Brain microvascular endothelial cell (primary cell): ENCODE measurements at regions not wholly inside any gene's neighbourhood (a gene's known extent, or its start where the extent isn't known, plus 50 kb on each side); places are given as distances from the start of the nearest gene placed in this dataset.

Experiments
- DNase-seq: peaks from one replicate; pipeline ENCODE4 v3.0.0-alpha.2; 2020
- H3K27ac ChIP-seq: fragments of 250-450 bp; sonication (Bioruptor Pico); 2 replicates; pipeline ENCODE4 v1.5.1; 2020; ENCODE audit warnings: mild to moderate bottlenecking, moderate library complexity
- H3K27me3 ChIP-seq: fragments of 250-450 bp; sonication (Bioruptor Pico); replicated peaks from 2 replicates; pipeline ENCODE4 v1.5.1; 2020; ENCODE audit warnings: mild to moderate bottlenecking
- H3K36me3 ChIP-seq: fragments of 250-450 bp; sonication (Bioruptor Pico); replicated peaks from 2 replicates; pipeline ENCODE4 v1.5.1; 2020; ENCODE audit warnings: mild to moderate bottlenecking
- H3K4me3 ChIP-seq: 2 replicates; pipeline ENCODE4 v1.5.1; 2011; ENCODE audit warnings: low read depth, mild to moderate bottlenecking, control low read depth, low read length, moderate library complexity
- CTCF ChIP-seq: IDR thresholded peaks from 2 replicates; pipeline ENCODE4 v1.5.1; 2011; ENCODE audit warnings: low read depth, mild to moderate bottlenecking, moderate library complexity, low read length, control low read depth, inconsistent platforms; ENCODE audit errors: missing control alignments
- in situ Hi-C: cut with HindIII; loops from 2 replicates; pipeline ENCODE4 v1.10.0; 2017; ENCODE audit warnings: low sequenced_read_pairs, low pct_ligation_motif_present

- H3K27ac ChIP-seq, result no peak overlapping the region
- DNase-seq, result no peak
Observed at GRCh38 chr20:53871541-53871940, 198.9 kb downstream of the BCAS1 start.

GRCh38 chr20:53870426-53871315, 199.7 kb downstream of the BCAS1 start:
- in situ Hi-C loops, result no loop called here
- Histone ChIP-seq H3K36me3 (no peaks in the 10 kb centered on the region), H3K4me3 (no peak overlapping the region), H3K27me3 (no peaks in the 10 kb centered on the region), H3K27ac (no peak overlapping the region)
- DNase-seq, result no peak
- TF ChIP-seq CTCF, result no peak

More at GRCh38 chr20:53871541-53871940, 198.9 kb downstream of the BCAS1 start:
- no peak overlapping the region for H3K4me3 ChIP-seq
- in situ Hi-C loops, result no loop called here
- no peaks in the 10 kb centered on the region for H3K27me3 ChIP-seq
- TF ChIP-seq CTCF, result no peak
- no peaks in the 10 kb centered on the region for H3K36me3 ChIP-seq

DNA sequence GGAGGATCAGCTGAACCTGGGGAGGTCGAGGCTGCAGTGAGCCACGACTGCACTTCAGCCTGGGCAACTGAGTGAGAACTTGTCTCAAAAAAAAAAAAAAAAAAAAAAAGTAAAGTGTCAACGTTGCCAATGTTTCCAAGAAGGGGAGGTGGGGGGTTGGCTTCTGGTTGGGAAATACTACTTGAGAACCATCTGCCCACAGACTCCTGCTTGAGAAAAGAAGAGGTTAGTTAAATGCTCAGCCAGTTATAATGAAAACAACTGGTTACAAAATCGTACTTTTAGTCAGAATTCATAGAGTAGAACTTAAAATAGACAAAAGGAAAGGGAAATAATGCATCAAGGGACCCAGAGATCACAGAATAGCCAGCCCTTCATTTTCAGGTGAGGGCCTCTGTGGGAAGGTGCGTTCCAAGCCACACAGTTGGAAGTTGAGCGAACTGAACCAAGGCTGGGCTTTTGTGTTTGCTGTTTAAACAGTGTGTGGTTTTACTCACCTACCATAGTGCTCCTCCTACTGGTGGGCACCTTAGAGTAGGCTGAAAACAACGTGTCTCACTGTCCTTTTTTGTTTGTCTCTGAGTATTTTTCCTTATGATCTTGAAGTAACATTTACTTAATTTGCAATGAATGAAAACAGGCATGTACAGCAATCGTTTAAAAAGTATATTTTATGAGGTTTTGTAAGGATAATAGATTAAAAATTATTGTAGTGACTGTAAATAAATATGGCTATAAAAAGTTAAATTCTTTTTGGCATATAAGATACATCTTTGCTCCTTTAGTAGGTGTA, 200.7 kb downstream of the BCAS1 start:
- in situ Hi-C loops, result no loop called here
- peak; percentile 71 for DNase-seq
- peak; percentile 87 for TF ChIP-seq CTCF
- H3K27ac ChIP-seq, result peak overlapping the region; percentile 24
- H3K4me3 ChIP-seq, result no peak overlapping the region
- H3K27me3 ChIP-seq, result no peaks in the 10 kb centered on the region
- H3K36me3 ChIP-seq, result no peaks in the 10 kb centered on the region

DNA sequence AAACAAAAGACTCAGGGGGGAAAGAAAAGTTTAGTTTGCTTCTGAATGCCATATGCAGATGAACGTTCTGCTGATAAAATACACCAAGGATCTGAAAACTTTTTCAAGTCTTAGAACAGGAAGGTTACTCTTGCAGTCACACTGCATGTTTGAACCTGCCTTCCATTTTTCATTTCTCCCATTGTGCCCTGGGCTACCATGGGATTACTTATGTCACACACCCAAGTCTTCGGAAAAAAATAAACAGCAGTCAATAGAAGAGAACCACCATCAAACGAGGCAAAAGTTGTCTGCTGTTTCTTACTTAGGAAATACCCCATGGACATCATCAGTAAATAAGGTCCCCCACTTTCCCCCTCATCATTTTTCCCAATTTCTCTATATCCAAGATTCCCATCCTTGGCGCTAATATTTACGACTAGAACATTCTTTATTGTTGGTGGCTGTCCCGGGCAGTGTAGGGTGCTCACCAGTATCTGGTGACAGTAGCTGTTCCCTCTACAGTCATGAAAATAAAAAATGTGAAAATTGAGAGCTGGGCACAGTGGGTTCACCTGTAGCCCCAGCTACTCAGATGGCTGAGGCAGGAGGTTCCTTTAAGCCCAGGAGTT, 202.5 kb downstream of the BCAS1 start:
- Histone ChIP-seq H3K4me3 (no peak overlapping the region), H3K27ac (no peak overlapping the region), H3K36me3 (no peaks in the 10 kb centered on the region), H3K27me3 (no peaks in the 10 kb centered on the region)
- no peak for DNase-seq
- in situ Hi-C loops, result no loop called here
- TF ChIP-seq CTCF, result no peak

DNA sequence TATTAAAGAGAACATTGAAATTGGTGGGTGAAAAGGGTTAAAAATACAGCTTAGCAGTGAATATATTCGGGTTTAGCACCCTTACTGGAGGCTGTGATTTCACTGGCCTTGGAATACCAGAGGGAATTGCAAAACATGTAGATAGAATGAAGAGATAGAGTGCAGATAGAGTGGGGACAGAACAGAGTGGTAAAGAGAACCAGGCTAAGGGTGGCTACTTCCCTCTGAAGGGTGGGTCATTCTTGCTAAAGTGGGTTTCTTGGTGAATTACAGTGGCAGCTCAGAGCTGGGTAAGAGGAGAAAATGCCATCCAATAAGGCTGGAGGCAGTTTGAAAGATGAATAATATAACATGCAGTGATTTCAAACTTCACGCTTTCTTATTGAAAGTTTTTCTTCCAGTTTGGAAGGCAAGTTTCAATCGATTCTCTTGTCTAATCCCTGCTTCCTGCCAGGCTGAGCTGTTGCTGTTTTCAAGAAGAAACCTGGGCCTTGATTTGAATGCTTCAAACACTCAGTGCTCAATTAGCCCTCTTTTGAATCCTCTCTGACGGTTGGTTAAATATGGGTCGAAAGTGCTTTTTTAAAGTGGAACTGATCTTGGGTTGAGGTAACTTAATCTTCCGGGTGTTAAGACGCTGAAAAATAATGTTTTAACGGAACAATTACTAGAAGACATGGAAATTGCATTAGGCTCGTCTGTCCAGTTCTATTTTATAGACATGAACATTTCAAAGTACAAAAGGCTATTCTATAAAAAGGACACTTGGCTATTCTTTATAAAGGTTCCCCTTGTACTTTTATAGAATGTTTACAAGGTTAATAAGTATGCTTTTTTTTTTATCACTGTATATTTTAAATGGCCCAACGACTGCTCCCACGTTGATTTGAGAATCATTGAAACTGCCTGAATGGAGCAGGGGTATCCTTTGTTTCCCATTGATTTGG, 203.3 kb downstream of the BCAS1 start:
- TF ChIP-seq CTCF, result no peak
- in situ Hi-C loops, result no loop called here
- no peaks in the 10 kb centered on the region for H3K36me3 ChIP-seq
- H3K27me3 ChIP-seq, result no peaks in the 10 kb centered on the region
- H3K27ac ChIP-seq, result peak overlapping the region; percentile 46
- no peak overlapping the region for H3K4me3 ChIP-seq
- DNase-seq, result no peak
